ENCODE measurements at regions not wholly inside any gene's neighbourhood (a gene's known extent, or its start where the extent isn't known, plus 50 kb on each side); places are given as distances from the start of the nearest gene placed in this dataset.

DNA sequence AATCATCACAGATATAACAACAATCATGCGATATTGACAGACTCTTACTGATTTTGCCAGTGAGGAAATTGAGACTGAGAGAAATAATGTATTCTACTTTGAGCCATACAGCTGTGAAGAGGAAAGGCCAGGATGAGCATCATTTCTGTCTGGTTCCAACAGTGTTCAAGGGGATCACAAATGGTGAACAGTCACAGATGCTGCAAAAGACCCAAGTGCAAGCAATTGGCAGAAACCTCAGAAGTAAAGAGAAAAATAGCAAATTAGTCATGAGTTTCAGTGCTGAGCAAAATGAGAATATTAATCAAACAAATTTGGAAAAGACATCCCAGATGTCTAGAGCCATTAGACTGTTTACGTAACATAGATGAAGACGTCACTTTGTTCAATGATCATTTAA is 114.1 kb downstream of the RAB38 start:
- 0 out of 2 replicates have a peak, but pooled peaks cover 4% of the 10 kb centered on the region for H3K9me3 Mint-ChIP-seq
- ATAC-seq, result no peak
- TF ChIP-seq, protein P1, sequence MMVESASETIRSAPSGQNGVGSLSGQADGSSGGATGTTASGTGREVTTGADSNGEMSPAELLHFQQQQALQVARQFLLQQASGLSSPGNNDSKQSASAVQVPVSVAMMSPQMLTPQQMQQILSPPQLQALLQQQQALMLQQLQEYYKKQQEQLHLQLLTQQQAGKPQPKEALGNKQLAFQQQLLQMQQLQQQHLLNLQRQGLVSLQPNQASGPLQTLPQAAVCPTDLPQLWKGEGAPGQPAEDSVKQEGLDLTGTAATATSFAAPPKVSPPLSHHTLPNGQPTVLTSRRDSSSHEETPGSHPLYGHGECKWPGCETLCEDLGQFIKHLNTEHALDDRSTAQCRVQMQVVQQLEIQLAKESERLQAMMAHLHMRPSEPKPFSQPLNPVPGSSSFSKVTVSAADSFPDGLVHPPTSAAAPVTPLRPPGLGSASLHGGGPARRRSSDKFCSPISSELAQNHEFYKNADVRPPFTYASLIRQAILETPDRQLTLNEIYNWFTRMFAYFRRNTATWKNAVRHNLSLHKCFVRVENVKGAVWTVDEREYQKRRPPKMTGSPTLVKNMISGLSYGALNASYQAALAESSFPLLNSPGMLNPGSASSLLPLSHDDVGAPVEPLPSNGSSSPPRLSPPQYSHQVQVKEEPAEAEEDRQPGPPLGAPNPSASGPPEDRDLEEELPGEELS (CRISPR knock-in tag; IDR thresholded peaks at IDR 0.05), result no peak
- no peak for TF ChIP-seq ZNF671 (CRISPR knock-in tag; IDR thresholded peaks at IDR 0.05)
- TF ChIP-seq FOXJ3 (CRISPR knock-in tag; IDR thresholded peaks at IDR 0.05; ENCODE audit: borderline replicate concordance), result no peak
- no peak for TF ChIP-seq TP53 (CRISPR knock-in tag; IDR thresholded peaks at IDR 0.05)
- no peak for TF ChIP-seq FOXK1 (CRISPR knock-in tag; IDR thresholded peaks at IDR 0.05)
- no peak for TF ChIP-seq NR2C2 (CRISPR knock-in tag; IDR thresholded peaks at IDR 0.05)
- no peak for TF ChIP-seq EMX1 (CRISPR knock-in tag; IDR thresholded peaks at IDR 0.05)
- TF ChIP-seq, protein P2, sequence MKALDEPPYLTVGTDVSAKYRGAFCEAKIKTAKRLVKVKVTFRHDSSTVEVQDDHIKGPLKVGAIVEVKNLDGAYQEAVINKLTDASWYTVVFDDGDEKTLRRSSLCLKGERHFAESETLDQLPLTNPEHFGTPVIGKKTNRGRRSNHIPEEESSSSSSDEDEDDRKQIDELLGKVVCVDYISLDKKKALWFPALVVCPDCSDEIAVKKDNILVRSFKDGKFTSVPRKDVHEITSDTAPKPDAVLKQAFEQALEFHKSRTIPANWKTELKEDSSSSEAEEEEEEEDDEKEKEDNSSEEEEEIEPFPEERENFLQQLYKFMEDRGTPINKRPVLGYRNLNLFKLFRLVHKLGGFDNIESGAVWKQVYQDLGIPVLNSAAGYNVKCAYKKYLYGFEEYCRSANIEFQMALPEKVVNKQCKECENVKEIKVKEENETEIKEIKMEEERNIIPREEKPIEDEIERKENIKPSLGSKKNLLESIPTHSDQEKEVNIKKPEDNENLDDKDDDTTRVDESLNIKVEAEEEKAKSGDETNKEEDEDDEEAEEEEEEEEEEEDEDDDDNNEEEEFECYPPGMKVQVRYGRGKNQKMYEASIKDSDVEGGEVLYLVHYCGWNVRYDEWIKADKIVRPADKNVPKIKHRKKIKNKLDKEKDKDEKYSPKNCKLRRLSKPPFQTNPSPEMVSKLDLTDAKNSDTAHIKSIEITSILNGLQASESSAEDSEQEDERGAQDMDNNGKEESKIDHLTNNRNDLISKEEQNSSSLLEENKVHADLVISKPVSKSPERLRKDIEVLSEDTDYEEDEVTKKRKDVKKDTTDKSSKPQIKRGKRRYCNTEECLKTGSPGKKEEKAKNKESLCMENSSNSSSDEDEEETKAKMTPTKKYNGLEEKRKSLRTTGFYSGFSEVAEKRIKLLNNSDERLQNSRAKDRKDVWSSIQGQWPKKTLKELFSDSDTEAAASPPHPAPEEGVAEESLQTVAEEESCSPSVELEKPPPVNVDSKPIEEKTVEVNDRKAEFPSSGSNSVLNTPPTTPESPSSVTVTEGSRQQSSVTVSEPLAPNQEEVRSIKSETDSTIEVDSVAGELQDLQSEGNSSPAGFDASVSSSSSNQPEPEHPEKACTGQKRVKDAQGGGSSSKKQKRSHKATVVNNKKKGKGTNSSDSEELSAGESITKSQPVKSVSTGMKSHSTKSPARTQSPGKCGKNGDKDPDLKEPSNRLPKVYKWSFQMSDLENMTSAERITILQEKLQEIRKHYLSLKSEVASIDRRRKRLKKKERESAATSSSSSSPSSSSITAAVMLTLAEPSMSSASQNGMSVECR (CRISPR knock-in tag; IDR thresholded peaks at IDR 0.05; ENCODE audit: borderline replicate concordance), result no peak
- no peak for TF ChIP-seq MYBL2 (CRISPR knock-in tag; IDR thresholded peaks at IDR 0.05)
- TF ChIP-seq, protein P3, sequence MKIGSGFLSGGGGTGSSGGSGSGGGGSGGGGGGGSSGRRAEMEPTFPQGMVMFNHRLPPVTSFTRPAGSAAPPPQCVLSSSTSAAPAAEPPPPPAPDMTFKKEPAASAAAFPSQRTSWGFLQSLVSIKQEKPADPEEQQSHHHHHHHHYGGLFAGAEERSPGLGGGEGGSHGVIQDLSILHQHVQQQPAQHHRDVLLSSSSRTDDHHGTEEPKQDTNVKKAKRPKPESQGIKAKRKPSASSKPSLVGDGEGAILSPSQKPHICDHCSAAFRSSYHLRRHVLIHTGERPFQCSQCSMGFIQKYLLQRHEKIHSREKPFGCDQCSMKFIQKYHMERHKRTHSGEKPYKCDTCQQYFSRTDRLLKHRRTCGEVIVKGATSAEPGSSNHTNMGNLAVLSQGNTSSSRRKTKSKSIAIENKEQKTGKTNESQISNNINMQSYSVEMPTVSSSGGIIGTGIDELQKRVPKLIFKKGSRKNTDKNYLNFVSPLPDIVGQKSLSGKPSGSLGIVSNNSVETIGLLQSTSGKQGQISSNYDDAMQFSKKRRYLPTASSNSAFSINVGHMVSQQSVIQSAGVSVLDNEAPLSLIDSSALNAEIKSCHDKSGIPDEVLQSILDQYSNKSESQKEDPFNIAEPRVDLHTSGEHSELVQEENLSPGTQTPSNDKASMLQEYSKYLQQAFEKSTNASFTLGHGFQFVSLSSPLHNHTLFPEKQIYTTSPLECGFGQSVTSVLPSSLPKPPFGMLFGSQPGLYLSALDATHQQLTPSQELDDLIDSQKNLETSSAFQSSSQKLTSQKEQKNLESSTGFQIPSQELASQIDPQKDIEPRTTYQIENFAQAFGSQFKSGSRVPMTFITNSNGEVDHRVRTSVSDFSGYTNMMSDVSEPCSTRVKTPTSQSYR (CRISPR knock-in tag; IDR thresholded peaks at IDR 0.05), result no peak
- no peak for TF ChIP-seq GRHL2 (CRISPR knock-in tag; IDR thresholded peaks at IDR 0.05; ENCODE audit: insufficient replicate concordance, severe bottlenecking)
- no peak for TF ChIP-seq GABPB1 (CRISPR knock-in tag; IDR thresholded peaks at IDR 0.05)
- TF ChIP-seq, protein P4, sequence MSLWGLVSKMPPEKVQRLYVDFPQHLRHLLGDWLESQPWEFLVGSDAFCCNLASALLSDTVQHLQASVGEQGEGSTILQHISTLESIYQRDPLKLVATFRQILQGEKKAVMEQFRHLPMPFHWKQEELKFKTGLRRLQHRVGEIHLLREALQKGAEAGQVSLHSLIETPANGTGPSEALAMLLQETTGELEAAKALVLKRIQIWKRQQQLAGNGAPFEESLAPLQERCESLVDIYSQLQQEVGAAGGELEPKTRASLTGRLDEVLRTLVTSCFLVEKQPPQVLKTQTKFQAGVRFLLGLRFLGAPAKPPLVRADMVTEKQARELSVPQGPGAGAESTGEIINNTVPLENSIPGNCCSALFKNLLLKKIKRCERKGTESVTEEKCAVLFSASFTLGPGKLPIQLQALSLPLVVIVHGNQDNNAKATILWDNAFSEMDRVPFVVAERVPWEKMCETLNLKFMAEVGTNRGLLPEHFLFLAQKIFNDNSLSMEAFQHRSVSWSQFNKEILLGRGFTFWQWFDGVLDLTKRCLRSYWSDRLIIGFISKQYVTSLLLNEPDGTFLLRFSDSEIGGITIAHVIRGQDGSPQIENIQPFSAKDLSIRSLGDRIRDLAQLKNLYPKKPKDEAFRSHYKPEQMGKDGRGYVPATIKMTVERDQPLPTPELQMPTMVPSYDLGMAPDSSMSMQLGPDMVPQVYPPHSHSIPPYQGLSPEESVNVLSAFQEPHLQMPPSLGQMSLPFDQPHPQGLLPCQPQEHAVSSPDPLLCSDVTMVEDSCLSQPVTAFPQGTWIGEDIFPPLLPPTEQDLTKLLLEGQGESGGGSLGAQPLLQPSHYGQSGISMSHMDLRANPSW (CRISPR knock-in tag; conservative IDR thresholded peaks at IDR 0.05; ENCODE audit: low read depth), result no peak
- TF ChIP-seq ETV6 (CRISPR knock-in tag; IDR thresholded peaks at IDR 0.05), result no peak
- TF ChIP-seq PRRX2 (CRISPR knock-in tag; IDR thresholded peaks at IDR 0.05), result no peak
- TF ChIP-seq ZNF416 (CRISPR knock-in tag; IDR thresholded peaks at IDR 0.05), result no peak
- no peak for TF ChIP-seq GTF2I (CRISPR knock-in tag; conservative IDR thresholded peaks at IDR 0.05)
- ChIA-PET CTCF (no interaction called here), POLR2A (no interaction called here)
- no peak overlapping the region for H3K27ac Mint-ChIP-seq
- no peak for DNase-seq (ENCODE audit: low spot score)
- no peaks in the 10 kb centered on the region for H3K36me3 Mint-ChIP-seq
- H3K4me1 Mint-ChIP-seq, result peaks cover 14% of the 10 kb centered on the region
- H3K27me3 Mint-ChIP-seq (ENCODE audit: low read depth), result no peaks in the 10 kb centered on the region
- H3K4me3 Mint-ChIP-seq, result no peak overlapping the region
